ENCODE measurements at regions not wholly inside any gene's neighbourhood (a gene's known extent, or its start where the extent isn't known, plus 50 kb on each side); places are given as distances from the start of the nearest gene placed in this dataset.
A peak's percentile ranks its signal among the peaks of the same experiment; 100 is the strongest.

DNA sequence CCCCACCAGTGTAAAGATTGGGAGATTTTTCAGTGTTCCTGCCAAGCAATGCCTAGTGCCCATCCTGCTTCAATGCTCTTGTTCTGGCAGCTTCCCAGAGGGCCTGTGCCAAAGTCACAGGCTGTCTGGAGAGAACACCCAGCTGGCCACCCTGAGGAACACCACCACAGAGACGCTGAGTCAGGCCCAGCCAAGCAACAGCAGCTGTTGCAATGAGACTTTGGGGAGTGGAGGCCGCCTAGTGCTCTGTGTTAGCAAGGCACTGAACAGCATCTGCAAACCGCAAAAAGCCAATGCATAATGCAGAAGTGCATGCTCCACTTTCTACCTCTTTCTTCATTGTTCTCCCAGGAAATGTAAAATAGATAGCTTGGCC lies 168.1 kb downstream of the NXPE2 start:
- no peaks in the 10 kb centered on the region for H3K9me3 ChIP-seq
- no peak for DNase-seq
- no peaks in the 10 kb centered on the region for H3K4me1 ChIP-seq
- no peak overlapping the region for H3K4me3 ChIP-seq
- peak; percentile 54 to 65 for ATAC-seq
- H3K27me3 ChIP-seq (ENCODE audit: low read depth) = peaks cover 4% of the 10 kb centered on the region
- H3K27ac ChIP-seq = no peak overlapping the region
- TF ChIP-seq, protein P1, sequence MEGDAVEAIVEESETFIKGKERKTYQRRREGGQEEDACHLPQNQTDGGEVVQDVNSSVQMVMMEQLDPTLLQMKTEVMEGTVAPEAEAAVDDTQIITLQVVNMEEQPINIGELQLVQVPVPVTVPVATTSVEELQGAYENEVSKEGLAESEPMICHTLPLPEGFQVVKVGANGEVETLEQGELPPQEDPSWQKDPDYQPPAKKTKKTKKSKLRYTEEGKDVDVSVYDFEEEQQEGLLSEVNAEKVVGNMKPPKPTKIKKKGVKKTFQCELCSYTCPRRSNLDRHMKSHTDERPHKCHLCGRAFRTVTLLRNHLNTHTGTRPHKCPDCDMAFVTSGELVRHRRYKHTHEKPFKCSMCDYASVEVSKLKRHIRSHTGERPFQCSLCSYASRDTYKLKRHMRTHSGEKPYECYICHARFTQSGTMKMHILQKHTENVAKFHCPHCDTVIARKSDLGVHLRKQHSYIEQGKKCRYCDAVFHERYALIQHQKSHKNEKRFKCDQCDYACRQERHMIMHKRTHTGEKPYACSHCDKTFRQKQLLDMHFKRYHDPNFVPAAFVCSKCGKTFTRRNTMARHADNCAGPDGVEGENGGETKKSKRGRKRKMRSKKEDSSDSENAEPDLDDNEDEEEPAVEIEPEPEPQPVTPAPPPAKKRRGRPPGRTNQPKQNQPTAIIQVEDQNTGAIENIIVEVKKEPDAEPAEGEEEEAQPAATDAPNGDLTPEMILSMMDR (IDR thresholded peaks at IDR 0.05) = no peak
- H3K36me3 ChIP-seq = no peaks in the 10 kb centered on the region
- intact Hi-C loops (cut with DNase I) = no loop called here

DNA sequence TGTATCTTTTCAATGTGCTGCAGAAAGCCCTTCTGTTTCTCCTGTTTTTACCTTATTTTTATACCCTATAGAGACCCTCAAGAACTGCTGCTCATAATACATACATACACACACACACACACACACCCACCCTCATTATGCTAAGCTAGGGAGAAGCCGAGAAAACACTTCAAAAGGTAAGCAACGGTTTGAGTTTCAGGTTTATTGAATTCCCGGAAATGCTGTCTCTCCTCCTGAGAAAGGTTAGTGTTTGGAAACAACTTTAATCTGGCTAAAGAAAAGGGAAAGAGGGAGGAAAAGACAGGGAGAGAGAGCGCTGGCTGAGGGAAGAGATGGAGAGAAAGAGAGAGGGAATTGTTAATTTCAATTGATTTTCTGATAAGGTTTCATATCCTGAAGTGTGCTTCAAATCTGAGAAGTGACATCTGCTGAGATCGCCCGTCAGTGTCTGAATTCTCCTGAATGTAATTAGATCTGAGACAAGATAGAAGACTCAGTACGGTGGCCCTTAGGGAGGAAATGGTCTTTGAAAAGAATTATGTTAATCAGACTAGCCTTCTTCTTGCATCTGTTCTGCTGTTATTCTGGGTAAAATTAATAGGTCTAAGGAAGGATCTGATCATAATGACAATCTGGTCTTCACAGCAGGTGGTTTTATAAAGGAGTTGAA lies 169.1 kb downstream of the NXPE2 start:
- no peaks in the 10 kb centered on the region for H3K36me3 ChIP-seq
- H3K4me1 ChIP-seq = no peaks in the 10 kb centered on the region
- no peak for DNase-seq
- H3K27ac ChIP-seq = no peak overlapping the region
- no peak overlapping the region for H3K4me3 ChIP-seq
- no peak for ATAC-seq
- H3K9me3 ChIP-seq = no peaks in the 10 kb centered on the region
- intact Hi-C loops (cut with DNase I) = no loop called here
- H3K27me3 ChIP-seq (ENCODE audit: low read depth) = peaks cover 4% of the 10 kb centered on the region
- TF ChIP-seq, protein P1 (IDR thresholded peaks at IDR 0.05) = no peak

- ATAC-seq (no peak), DNase-seq (no peak)
- H3K27me3 ChIP-seq (ENCODE audit: low read depth) = peaks cover 4% of the 10 kb centered on the region
- intact Hi-C loops (cut with DNase I) = no loop called here
- no peaks in the 10 kb centered on the region for H3K36me3 ChIP-seq
- no peaks in the 10 kb centered on the region for H3K9me3 ChIP-seq
- H3K4me3 ChIP-seq = no peak overlapping the region
- TF ChIP-seq, protein P1 (IDR thresholded peaks at IDR 0.05) = no peak
- H3K4me1 ChIP-seq = no peaks in the 10 kb centered on the region
- no peak overlapping the region for H3K27ac ChIP-seq
These were observed 169.7 kb downstream of the NXPE2 start for GRCh38 chr11:114848027-114848426.

DNA sequence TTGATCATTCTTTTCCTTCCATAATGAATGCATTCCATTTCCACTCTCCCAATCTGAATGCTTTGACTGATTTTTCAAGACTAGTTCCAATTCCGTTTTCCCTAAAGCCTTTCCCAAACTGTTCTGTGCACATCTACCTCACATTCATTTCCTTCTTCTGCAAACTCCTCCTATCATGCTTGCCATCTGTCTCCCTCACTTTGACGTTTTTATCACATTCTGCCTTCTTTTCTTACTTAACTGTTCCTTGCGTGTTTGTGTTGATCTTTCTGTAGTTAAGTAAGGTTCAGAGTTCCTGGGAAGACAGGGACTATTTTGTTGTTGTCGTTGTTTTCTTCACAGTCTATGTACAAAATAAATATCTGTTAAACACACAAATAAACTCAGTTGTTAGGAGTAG lies 179.0 kb downstream of the NXPE2 start:
- ATAC-seq (no peak), DNase-seq (no peak)
- H3K27me3 ChIP-seq (ENCODE audit: low read depth) = no peaks in the 10 kb centered on the region
- H3K4me3 ChIP-seq = no peak overlapping the region
- TF ChIP-seq, protein P1 (IDR thresholded peaks at IDR 0.05) = no peak
- H3K4me1 ChIP-seq = no peaks in the 10 kb centered on the region
- no peak overlapping the region for H3K27ac ChIP-seq
- H3K9me3 ChIP-seq = no peaks in the 10 kb centered on the region
- H3K36me3 ChIP-seq = no peaks in the 10 kb centered on the region
- intact Hi-C loops (cut with DNase I) = no loop called here

DNA sequence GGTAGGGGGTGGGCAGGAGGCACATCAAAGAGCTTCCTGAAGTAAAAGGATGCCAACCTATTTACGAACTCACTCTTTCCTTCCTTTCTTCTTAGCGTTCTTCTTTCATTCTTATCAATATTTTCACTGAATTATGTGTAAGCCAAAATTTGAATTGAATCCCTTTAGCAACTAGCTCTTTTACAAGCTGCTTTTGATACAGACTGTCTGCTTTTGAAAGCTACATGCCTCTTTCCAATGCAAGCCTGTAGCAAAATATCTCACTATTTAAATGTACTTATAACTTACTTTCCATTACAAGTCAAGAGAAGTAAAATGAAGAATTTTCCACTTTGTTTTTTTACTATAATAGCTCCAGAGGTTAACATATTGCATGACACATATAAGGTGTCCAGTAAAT lies 186.6 kb downstream of the NXPE2 start:
- DNase-seq = no peak
- Histone ChIP-seq H3K4me3 (no peak overlapping the region), H3K36me3 (no peaks in the 10 kb centered on the region), H3K9me3 (no peaks in the 10 kb centered on the region), H3K4me1 (no peaks in the 10 kb centered on the region), H3K27ac (no peak overlapping the region), H3K27me3 (ENCODE audit: low read depth) (no peaks in the 10 kb centered on the region)
- intact Hi-C loops (cut with DNase I) = no loop called here
- ATAC-seq = no peak
- TF ChIP-seq, protein P1 (IDR thresholded peaks at IDR 0.05) = no peak
